ENCODE measurements at regions not wholly inside any gene's neighbourhood (a gene's known extent, or its start where the extent isn't known, plus 50 kb on each side); places are given as distances from the start of the nearest gene placed in this dataset.

GRCh38 chr18:22336406-22336805 is 81.3 kb downstream of the CTAGE1 start:
- TF ChIP-seq, protein P1, sequence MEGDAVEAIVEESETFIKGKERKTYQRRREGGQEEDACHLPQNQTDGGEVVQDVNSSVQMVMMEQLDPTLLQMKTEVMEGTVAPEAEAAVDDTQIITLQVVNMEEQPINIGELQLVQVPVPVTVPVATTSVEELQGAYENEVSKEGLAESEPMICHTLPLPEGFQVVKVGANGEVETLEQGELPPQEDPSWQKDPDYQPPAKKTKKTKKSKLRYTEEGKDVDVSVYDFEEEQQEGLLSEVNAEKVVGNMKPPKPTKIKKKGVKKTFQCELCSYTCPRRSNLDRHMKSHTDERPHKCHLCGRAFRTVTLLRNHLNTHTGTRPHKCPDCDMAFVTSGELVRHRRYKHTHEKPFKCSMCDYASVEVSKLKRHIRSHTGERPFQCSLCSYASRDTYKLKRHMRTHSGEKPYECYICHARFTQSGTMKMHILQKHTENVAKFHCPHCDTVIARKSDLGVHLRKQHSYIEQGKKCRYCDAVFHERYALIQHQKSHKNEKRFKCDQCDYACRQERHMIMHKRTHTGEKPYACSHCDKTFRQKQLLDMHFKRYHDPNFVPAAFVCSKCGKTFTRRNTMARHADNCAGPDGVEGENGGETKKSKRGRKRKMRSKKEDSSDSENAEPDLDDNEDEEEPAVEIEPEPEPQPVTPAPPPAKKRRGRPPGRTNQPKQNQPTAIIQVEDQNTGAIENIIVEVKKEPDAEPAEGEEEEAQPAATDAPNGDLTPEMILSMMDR (conservative IDR thresholded peaks at IDR 0.05 in 1 of 2, IDR thresholded peaks at IDR 0.05 in 1 of 2; ENCODE audit: extremely low read depth in 1 of 2, insufficient read depth in 1 of 2, low read depth in 1 of 2, low read length in 2 of 2), result no peak
- TF ChIP-seq EZH2 (IDR thresholded peaks at IDR 0.05; ENCODE audit: borderline replicate concordance, low read length), result no peak

Measured in mammary epithelial cell (primary cell).